ENCODE measurements at regions not wholly inside any gene's neighbourhood (a gene's known extent, or its start where the extent isn't known, plus 50 kb on each side); places are given as distances from the start of the nearest gene placed in this dataset.
"Not testable (repeated sequence)": the region's sequence is repeated elsewhere in the genome, so short reads cannot be mapped to it uniquely, and the experiment has no call there.

DNA sequence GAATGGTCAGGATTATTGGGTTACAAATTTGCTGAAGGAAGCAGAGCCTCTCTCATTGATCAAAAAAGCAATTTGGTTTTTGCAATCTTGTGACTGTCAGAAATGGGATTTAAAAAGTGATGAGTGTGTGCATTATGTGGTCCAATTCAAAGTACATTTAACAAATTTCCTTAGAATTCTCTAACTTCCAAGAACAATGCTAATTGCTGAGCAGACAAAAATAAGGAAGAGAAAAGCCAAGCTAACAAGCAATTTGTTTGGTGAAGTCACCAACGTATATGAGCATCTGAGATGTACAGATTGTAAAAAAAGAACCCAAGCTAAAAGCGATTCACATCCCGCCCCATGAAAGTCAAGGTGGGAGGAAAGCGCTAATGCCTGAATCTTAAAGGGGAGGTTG is 1643.9 kb downstream of the CDH8 start:
- no peak for DNase-seq (ENCODE audit: low read depth in 2 of 2)

GRCh38 chr16:60371591-60371990 is 1637.5 kb upstream of the GOT2 start:
- no peak for DNase-seq (ENCODE audit: low read depth in 2 of 2)

GRCh38 chr16:60367739-60368138 is 1633.6 kb upstream of the GOT2 start:
- no peak for DNase-seq (ENCODE audit: low read depth in 2 of 2)

DNA sequence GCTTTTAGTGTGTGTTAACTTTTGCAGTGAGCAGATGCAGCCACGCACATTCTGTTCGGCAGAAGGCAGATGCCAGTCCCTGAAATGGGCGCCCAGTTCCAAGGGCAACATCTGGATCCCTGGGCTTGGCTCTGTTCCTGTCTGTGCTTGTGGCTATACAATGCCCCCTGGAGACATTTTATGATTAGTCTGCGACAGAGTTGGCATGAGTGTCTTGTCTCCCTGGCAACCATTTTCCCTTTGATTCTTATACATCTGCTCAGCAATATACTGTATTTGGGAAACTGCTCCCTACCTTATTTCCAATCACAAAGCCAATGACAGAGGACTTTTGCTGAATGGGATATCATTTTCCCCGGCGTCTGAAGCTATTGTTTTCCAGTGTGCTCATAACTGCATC is 1629.5 kb upstream of the GOT2 start:
- DNase-seq (ENCODE audit: low read depth in 2 of 2): no peak

- not testable (repeated sequence) for DNase-seq (ENCODE audit: low read depth in 2 of 2)
Measured at GRCh38 chr16:60359866-60360265, 1625.8 kb upstream of the GOT2 start.

DNA sequence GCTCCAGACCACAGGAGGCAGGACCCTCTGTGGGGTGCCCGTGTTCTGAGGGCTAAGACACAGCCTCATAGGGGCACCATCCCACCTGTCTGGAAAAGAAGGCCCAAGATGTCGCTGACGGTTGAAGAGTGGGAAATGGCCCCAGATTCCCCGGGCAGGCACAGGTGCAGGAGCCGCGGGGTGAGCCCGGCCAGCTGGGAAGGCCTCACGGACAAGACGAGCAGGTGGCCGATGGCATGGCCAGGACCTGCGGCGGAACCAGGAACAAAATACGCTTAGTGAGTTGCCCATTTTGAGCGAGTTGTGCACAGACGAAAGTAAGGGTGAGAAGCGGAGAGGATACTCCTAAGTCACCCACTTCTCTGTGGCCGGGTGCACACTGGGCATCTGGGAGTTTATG is 1625.3 kb upstream of the GOT2 start:
- not testable (repeated sequence) for DNase-seq (ENCODE audit: low read depth in 2 of 2)

DNA sequence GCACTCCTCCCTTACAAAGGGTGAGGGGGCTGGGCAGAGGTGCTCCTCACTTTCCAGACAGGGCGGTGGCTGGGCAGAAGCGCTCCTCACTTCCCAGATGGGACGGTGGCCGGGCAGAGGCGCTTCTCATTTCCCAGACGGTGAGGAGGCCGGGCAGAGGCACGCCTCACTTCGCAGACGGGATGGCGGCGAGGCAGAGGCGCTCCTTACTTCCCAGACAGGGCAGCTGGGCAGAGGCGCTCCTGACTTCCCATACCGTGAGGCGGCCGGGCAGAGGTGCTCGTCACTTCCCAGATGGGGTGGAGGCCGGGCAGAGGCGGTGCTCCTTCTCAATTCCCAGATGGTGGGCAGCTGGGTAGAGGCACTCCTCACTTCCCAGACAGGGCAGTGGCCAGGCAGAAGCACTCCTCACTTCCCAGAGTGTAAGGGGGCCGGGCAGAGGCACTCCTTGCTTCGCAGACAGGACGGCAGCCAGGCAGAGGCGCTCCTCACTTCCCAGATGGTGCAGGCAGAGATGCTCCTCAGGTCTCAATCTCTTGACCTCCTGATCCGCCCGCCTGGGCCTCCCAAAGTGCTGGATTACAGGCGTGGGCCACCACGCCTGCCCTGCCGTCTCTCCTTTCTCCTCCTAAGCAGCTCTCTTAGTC is 1623.9 kb upstream of the GOT2 start:
- not testable (repeated sequence) for DNase-seq (ENCODE audit: low read depth in 2 of 2)

- no peak for DNase-seq (ENCODE audit: low read depth in 2 of 2)
Measured at GRCh38 chr16:60346256-60346655, 1612.1 kb upstream of the GOT2 start.

DNA sequence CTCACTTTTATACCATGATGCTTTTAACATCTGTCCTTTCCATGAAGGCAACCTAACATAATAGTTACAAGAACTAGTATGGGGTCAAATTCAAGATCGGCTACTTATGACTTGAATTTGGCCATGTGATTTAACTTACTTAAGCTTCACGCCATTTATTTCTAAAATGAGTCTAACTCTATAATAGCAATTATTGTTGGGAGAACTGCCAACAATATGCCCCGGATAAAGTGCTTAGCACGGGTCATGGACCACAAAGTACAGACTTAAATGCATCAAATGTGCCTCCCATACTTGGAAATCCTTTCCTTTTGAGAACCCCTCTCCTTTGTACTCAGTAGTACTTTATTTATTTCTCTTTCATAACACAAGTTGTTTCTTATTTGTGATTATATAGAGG is 1603.6 kb upstream of the GOT2 start:
- DNase-seq (ENCODE audit: low read depth in 2 of 2): no peak

- no peak for DNase-seq (ENCODE audit: low read depth in 2 of 2)
Measured at GRCh38 chr16:60331168-60331567, 1597.1 kb upstream of the GOT2 start.

GRCh38 chr16:60329108-60329507 is 1595.0 kb upstream of the GOT2 start:
- DNase-seq (ENCODE audit: low read depth in 2 of 2): no peak

DNA sequence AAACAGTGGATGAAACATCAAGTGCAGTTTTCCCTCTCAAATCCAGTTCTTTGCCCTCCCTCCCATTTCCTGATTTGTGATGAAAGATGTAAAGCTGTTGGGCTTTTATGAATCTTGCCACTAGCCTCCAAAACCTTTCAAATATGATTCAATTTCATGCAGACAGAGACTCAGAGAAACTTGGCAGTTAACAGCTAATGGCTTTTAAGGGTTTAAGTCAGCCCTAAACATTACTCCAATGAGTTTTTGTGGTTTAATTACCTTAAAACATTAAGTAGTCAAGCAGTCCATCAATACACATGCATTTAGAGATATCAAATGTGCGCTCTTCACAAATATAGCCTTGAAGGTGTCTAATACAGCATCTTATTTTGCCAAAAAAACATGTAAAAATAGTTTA is 1594.0 kb upstream of the GOT2 start:
- no peak for DNase-seq (ENCODE audit: low read depth in 2 of 2)

DNA sequence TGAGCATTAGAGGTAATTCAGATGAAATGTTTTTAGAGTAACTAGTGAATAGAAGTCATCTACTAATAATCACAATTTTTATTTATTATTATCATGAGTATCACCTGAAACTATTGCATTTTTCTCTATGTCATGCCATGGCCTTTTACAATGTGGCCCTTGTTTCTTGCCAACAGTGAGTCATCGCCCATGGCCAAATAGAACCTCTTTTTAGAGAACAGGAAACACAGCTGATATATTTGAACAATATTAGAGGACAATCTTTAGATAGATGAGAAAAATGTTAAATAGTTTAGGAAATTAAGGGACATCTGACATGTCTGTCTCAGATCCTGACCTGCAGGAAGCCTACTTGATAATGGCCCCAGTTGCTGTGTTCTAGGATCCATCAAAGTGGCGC is 1584.4 kb upstream of the GOT2 start:
- DNase-seq (ENCODE audit: low read depth in 2 of 2): no peak

DNA sequence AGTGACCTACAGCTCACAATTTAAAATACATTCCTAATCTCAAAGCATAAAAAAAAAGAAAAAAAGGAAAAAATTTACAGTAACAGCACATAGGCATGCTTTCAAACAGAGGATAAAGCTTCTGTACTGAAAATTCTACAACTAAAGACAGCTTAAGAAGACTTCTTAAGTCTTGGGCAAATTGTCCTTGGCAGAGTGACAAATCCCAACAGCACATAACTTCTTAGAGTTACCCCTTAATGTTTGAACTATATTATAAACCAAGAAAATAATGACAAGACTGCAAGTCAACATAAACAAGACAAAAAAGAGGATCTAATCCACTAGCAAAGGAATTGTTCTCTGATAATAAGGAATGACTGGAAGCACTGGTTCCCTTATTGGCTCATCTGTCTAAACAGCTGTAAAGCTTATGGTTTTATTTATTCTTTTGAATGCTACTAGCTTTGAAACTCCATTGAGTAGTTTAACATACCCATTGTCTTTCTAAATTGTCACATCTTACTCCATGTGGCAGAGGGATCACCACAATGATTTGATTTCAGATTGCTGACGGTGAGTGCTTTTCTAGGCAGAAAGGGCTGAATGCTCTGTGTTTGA is 1576.8 kb upstream of the GOT2 start:
- no peak for DNase-seq (ENCODE audit: low read depth in 2 of 2)

DNA sequence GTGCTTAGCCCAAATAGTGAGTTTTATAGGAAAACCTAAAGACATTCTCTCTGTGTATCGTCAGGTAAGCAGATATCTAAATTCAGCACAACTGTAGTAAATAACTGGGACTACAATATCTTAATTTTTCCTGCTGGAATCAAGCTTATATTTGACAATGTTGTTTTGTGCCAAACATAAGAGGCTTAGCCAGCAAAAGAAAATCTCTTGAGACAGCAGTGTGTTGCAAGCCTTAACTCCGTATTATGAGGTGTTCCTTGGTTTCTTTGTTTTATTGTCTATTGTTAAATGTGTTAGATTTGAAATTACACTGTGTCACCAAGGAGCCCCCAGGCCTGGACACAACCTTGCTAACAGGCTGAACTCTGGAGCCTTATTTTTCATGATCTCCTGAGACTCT is 1570.6 kb upstream of the GOT2 start:
- DNase-seq (ENCODE audit: low read depth in 2 of 2): no peak

GRCh38 chr16:60304066-60304465 is 1570.0 kb upstream of the GOT2 start:
- DNase-seq (ENCODE audit: low read depth in 2 of 2): no peak

DNA sequence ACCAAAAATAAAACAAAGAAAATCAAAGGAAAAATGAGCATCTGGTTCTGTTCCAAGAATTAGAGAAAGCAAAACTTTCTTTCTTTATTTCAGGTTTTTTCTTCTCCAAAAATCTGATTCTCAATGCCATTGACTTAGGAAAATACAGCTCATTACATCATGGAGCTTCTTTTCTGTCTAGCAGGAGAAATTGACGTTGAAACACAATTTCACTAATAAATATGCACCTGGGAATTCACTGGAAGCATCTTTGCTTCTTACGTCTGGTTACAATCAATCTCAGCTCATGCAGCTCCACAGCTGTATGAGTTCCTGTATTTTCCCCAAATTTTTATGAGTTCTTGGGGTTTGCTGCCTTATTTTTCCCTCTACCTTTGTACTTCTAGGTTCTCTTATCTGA is 1568.6 kb upstream of the GOT2 start:
- no peak for DNase-seq (ENCODE audit: low read depth in 2 of 2)

- DNase-seq (ENCODE audit: low read depth in 2 of 2): no peak
Measured at GRCh38 chr16:60302261-60302660, 1568.1 kb upstream of the GOT2 start.

- no peak for DNase-seq (ENCODE audit: low read depth in 2 of 2)
Measured at GRCh38 chr16:60299241-60299776, 1565.2 kb upstream of the GOT2 start.

DNA sequence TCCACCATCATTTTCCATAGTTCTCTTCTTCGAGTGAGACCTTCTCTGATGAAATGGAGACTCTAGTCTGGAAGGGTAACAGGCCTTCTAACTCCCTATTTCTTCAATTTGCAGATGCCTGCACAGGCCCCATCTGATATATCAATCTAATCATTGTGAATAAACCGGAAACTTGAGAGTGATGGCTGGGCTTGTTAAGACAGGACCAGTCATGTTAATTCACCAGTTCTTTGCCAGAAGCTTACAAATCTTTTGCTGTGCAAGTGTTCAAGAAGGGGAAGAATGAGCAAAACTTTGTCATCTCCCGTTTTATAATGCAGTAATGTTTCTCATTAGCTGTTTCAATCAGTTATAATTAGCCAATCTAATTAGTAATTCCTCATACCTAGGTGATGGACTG is 1561.3 kb upstream of the GOT2 start:
- DNase-seq (ENCODE audit: low read depth in 2 of 2): no peak

GRCh38 chr16:60285794-60286193 is 1551.7 kb upstream of the GOT2 start:
- DNase-seq (ENCODE audit: low read depth in 2 of 2): no peak

GRCh38 chr16:60279061-60279665 is 1545.0 kb upstream of the GOT2 start:
- no peak for DNase-seq (ENCODE audit: low read depth in 2 of 2)

GRCh38 chr16:60274431-60275019 is 1540.4 kb upstream of the GOT2 start:
- no peak for DNase-seq (ENCODE audit: low read depth in 2 of 2)
